GM21447 (cell line): ENCODE measurements at regions not wholly inside any gene's neighbourhood (a gene's known extent, or its start where the extent isn't known, plus 50 kb on each side); places are given as distances from the start of the nearest gene placed in this dataset.
A peak's percentile ranks its signal among the peaks of the same experiment; 100 is the strongest.
"Not testable (repeated sequence)": the region's sequence is repeated elsewhere in the genome, so short reads cannot be mapped to it uniquely, and the experiment has no call there.

Experiments used
- ATAC-seq: cut with Tn5 transposase; IDR thresholded peaks from one replicate; pipeline ENCODE4 v1.9.1; 2021; ENCODE audit not compliant: unreplicated experiment

- no peak for ATAC-seq
Measured at GRCh38 chr19:37303591-37304171, 67.2 kb upstream of the ZNF527 start.

- ATAC-seq = no peak
Measured at GRCh38 chr19:37304190-37304883, 66.6 kb upstream of the ZNF527 start.

- ATAC-seq = no peak
Measured at GRCh38 chr19:37304884-37305255, 66.0 kb upstream of the ZNF527 start.

DNA sequence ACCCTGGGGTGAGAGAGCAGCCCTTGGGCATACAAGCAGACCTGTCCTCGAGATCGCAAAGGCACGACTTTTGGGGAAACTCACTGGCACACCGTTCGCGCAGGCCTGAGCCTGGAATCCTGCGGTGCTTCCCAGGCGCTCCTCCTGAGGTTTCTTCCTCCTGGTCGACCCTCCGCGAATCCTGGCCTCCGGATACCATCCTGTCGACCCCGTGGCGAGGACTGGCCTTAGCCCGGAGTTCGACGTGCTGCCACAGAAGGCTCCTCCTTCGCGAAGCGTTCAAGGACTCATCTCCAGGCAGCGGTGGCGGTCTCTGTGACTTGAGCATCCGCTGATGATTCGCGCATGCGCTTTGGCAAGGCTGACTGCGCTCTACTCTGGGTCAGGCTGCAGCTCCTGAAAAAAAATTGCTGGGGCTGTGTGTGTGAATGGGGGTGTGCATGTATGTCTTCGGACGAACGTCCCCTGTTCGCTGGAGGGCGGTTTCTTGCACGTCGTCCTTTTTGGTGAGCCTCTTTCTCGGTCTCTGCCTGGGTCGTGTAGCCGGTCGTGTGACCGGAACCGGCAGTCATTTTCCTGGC is 64.4 kb upstream of the ZNF527 start:
- ATAC-seq = no peak

- no peak for ATAC-seq
Measured at GRCh38 chr19:37309834-37310575, 60.9 kb upstream of the ZNF527 start.

GRCh38 chr19:37312531-37313334 is 58.2 kb upstream of the ZNF527 start:
- ATAC-seq = not testable (repeated sequence)

- ATAC-seq = no peak
Measured at GRCh38 chr19:37313335-37313627, 57.6 kb upstream of the ZNF527 start.

DNA sequence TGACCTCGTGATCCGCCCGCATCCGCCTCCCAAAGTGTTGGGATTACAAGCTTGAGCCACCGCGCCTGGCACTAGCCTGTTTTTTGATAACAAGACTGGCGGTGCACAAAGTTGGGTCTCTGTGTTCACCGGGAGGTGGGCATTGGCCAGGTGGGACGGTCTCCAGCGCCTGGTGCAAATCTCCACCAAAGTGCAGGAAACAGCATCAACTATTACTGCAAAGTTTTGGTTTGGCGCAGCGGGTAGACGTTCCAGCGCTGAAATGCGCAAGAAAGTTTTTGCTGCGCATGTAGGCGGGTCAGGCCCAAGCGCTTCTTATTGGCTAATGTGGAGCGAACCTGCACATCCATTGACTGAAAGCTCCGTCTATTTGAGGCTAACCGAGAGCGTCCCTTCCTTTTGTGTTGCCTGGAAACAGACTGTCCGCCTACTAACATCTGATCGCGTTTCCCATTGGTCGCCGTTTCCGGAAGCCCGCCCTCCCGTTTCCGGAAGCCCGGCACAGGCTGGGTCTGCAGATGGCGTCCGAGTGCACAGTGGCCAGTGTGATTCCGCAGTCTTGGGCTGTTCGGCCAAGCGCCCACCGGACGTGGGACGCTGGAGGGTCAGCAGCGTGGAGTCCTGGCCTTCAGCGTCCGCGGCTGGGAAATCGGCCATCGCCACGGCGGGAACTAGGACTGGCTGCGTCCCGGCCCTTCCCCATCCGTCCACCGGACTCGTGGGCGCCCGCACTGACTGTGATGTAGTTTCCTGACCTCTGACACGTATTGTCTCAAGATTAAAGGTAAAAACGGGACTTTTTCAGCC is 53.3 kb upstream of the ZNF527 start:
- peak; percentile 97 for ATAC-seq

DNA sequence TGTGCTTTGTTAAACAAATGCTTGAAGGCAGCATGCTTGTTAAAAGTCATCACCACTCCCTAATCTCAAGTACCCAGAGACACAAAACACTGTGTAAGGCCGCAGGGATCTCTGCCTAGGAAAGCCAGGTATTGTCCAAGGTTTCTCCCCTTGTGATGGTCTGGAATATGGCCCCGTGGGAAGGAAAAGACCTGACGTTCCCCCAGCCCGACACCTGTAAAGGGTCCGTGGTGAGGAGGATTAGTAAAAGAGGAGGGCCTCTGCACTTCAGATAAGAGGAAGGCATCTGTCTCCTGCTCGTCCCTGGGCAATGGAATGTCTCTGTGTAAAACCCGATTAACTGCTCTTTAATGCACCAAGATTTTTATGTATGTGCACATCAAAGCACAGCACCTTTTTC is 49.9 kb upstream of the ZNF527 start:
- ATAC-seq = not testable (repeated sequence)
